Superior temporal gyrus (tissue), 1 donor: ENCODE measurements at regions not wholly inside any gene's neighbourhood (a gene's known extent, or its start where the extent isn't known, plus 50 kb on each side); places are given as distances from the start of the nearest gene placed in this dataset.

Experiments used
- DNase-seq: peaks from one replicate; pipeline ENCODE4 v3.0.0-alpha.2; 2016; ENCODE audit errors: extremely low spot score

DNA sequence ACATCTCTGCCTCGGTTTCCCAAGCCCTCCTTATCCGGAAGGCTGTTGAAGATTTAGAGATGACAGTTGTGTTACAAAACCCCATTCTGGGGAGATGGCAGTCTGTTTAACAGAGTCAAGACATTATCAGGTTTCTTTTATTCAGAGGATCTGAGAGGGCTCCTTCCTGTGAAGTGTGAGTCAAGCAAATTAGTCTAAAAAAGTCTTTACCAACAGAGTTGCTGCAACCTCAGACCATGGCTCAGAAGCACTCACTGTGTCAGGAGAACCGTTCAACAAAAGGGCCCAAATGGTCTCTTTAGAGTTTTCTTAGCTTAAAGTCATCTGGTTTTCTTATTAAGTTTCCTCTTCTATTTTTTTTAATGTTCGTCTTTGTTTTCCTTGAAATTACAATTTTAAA, 717.8 kb downstream of the EPM2A start:
- no peak for DNase-seq

GRCh38 chr6:145018027-145018426, 717.3 kb downstream of the EPM2A start:
- no peak for DNase-seq

- DNase-seq: no peak
Measured at GRCh38 chr6:145020114-145020513, 715.2 kb downstream of the EPM2A start.

DNA sequence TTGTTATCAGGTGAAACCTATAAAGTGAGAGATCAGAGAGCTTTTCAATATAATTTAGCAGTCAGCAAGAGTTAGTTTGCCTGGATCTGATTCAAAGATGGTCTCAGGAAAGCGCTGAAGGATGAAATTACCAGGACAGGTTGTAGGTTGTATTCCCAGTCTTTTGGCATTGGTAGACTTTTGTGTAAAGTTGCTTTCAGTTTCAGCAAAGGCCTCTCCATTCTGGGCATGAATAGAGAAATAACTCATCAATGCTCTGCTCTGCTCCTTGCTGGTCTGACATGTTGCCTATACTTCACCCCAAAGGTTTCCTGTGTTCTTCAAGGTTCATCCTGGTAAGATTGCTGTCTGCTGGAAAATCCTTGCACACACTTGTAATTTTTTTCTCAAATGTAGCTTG, 714.8 kb downstream of the EPM2A start:
- no peak for DNase-seq

DNA sequence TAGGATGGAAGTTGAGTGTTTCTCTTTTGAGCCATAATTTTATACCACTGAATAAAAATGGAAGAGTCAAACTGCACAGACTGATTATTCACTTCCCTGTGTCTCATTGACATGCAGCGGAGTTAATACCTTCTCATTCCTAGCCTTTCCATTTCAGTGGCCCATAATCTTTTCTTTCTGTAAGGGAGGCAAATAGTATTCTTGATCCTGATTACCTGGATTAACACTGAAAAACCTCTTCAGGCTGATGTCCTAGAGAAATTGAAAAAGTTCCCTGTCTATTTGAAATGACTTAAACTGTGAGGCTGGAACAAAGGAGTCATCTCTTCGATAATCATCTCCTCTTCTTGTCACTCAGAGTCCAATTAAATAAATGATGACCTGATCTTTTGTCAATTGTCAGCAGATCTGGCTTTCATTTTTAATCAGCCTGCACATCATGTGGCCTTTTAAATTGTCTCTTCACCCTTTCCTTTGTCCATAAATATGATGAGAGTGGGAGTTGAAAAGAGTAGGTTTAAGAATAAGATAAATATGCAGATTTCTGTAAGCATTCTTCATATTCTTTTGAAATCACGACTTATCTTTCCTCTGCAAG, 713.0 kb downstream of the EPM2A start:
- no peak for DNase-seq

GRCh38 chr6:145023116-145023726, 712.1 kb downstream of the EPM2A start:
- DNase-seq: no peak

DNA sequence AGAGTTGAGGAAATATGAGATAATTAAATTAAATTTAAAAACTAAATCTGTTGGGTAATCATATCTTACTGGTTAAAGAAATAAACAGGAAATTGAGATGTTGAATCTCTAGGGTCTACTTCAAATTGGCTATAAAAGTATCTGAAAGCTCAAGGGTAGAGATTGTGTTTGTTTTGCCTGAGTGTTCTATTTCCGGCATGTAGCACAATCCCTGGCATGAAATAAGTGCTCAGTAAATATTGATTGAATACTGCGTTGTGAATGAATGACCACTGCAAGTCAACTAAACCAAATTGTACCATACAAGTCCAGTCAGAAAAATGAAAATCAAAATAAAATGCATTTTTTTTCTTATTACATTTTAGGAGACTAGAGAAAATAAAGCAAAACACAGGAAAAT, 709.8 kb downstream of the EPM2A start:
- no peak for DNase-seq

DNA sequence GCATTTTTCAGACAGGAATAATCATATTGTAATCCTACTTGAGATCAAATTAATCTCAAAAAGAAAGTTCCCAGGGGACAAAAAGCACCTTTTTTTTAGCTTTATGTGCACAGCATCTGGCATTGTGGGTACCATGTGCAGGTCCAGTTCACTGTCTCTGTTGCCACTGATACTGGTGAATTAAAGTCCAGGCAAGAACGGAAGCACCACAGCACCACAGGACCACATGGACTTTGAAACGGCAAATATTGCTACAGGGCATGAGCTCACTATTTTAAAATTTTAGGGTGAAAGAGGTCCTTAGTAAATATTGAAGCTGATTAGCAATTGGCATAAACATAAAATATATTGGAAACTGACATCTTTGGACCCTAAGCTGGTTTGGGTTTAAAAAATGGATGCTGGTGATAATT, 709.0 kb downstream of the EPM2A start:
- no peak for DNase-seq

DNA sequence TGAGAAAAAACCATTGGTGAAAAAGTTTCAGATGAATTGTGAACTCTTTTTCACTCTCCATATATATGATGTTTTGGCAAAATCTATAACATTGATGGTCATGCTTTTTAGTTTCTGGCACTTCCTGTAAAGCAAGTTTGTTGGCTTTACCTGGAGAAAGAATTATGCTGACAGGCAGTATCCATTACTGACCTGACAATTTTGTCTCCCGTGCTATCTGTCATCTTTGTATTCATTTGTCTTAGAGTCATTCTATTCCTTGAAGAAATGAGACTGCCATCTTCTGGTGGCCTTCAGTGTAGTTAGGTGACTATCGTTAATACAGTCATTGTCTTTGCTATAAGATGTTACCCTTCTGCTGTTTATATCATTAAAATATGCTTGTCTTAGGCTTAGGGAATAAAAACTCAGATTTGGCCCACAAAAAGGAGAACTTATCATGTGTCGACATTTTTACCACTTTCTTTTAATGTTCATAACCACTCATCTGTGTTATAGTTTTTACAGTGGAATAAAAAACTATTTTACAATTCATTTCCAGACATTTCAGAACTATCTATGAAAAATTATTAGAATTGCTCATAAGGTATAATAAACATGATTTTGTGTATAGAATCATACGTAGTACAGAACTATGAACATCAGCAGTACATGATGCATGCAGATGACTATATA, 707.0 kb downstream of the EPM2A start:
- peak; percentile 38 for DNase-seq

DNA sequence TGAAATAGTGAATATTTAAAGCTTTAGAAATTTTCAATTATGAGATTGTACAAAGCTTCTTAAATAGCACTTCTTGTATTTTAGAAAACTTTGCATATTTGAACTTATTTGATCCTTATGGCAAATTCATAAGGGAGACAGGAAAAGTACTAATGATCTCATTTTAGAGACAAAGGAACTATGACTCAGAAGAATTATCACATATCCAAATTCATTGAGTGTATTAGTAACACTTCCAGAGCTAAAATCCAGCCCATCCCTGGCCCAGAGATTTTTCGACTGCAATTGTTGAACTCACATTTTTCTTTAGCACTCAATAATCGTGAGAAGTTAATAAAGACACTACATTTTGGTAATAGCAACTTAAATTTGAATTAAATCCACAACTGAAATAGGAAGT, 704.3 kb downstream of the EPM2A start:
- DNase-seq: no peak

- no peak for DNase-seq
Measured at GRCh38 chr6:145031962-145032361, 703.4 kb downstream of the EPM2A start.

GRCh38 chr6:145032562-145033145, 702.7 kb downstream of the EPM2A start:
- no peak for DNase-seq

GRCh38 chr6:145034664-145035063, 700.7 kb downstream of the EPM2A start:
- DNase-seq: no peak

DNA sequence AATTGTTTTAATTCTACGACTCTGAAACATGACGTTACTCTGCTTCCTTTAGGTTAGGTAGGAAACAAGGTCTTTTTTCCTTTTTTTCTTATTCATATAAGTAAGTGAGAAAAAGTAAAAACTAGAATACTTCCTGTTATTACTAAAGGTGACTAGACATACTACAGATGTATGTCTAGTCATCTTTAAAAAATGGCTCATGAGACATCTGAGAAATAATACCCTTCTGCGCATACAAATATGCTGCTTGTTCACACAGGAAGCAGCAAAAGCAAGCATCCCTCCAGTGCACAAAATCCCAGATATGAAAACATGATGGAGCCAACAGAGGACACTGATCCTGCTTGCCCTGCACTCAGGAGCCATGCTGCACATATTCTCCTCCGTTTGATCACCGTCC, 699.1 kb downstream of the EPM2A start:
- DNase-seq: no peak

DNA sequence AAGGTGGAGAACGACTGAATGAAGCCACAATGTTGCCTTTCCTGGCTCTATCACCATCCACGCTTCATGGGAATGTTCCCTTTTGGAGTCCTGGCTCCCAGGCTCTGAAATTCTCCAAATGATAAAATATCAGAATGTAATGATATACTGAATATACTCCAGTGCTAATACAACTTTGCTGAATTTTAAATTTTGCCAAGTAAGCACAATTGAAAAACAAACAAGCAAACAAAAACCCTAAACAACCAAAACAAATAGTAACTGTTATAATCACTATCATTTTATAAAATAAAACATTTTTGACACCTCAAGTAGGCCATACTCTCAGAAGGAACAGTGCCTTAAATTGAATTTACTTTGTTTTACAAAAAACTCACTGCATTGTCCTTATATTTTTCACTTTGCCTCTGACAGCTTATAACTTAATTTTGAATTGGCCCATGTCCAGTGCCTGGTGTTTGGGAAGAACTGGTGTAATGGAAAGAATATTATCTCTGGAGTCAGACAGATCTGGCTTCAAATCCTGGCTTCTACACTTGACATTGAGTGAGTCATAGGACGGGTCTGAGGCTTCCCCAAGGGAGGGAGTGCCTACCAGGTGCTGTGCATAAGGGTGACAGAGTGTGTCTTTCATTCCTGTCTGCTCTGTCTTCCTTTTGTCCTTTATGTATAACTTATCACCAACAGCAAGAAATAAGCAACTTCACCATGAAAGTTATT, 698.3 kb downstream of the EPM2A start:
- DNase-seq: no peak

- DNase-seq: no peak
Measured at GRCh38 chr6:145042559-145042958, 692.8 kb downstream of the EPM2A start.

GRCh38 chr6:145043926-145044500, 691.3 kb downstream of the EPM2A start:
- DNase-seq: no peak

DNA sequence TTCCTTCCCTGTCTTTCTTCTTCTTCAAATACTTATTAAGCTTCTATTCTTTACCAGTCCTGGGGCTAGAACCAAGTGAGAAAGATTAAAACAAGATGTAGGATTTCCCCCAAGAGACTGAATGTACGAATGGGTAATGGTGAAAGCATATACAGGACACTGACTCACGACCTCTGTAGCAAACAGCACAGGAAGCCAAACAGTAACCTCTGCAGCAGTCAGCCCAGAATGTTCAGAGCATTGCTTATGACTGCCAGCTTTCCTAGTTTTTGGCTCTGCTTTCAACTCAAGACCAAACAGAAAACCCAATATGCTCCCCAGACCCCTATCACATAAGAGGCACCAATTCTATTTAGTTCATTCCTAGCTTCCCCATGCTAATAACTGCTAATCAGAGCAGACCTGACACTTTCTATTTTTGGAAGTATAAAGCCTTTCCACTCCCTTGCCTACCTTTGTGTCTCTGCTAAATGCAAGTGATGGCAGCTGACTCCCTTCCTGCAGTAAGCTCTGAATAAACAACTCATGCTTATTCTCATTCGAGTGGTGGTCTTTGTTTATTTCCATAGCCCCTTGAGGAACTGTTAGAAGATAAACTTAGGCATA, 690.6 kb downstream of the EPM2A start:
- DNase-seq: no peak

GRCh38 chr6:145045582-145045981, 689.7 kb downstream of the EPM2A start:
- DNase-seq: no peak

- no peak for DNase-seq
Measured at GRCh38 chr6:145047891-145048290, 687.4 kb downstream of the EPM2A start.

- DNase-seq: peak; percentile 42
Measured at GRCh38 chr6:145051661-145052060, 683.7 kb downstream of the EPM2A start.

DNA sequence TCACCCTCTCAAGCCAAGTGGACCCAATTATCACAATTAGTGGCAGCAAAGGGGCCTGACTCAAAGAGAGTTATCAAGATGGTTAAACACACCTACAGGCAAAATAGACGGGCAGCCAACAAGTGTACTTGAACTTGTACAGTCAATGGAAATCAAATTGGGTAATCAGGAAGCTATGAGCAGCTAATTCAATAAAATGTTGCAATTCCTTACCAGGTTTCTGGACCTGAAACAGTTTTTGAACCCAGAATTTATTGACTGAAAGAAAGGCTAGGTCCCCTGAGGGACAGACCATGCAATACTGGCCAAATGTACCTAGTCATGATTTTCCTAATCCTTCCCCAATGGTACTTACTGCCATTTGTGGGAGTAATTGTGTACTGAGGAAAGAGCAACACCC, 679.8 kb downstream of the EPM2A start:
- DNase-seq: no peak
